HCT116 (cell line): ENCODE measurements at regions not wholly inside any gene's neighbourhood (a gene's known extent, or its start where the extent isn't known, plus 50 kb on each side); places are given as distances from the start of the nearest gene placed in this dataset.

Experiments
- ATAC-seq: fragments of 200-7000 bp; cut with Tn5 transposase; 2 replicates; pipeline ENCODE4 v1.9.1; 2020; ENCODE audit warnings: mild to moderate bottlenecking, moderate library complexity
- BruUV-seq: library from RNA; stranded (reverse); fragments of 400-500 nt; replicated peaks from 2 replicates; lab custom pipeline; 2021; lab: Mats Ljungman, UMichigan
- CTCF ChIA-PET: fragments of 300-600 bp; sonication (Branson Sonifier 250); formaldehyde crosslinking; loops from one replicate; lab custom pipeline; 2021; ENCODE audit warnings: antibody characterized with exemption; lab: Charles Lee
- POLR2A ChIA-PET: fragments of 300-600, 350-600 bp; sonication (Branson Sonifier 250); formaldehyde crosslinking; loops from one replicate; lab custom pipeline; 2021; ENCODE audit warnings: antibody characterized with exemption; lab: Charles Lee
- RAD21 ChIA-PET, 2 experiments: fragments of 300-600 bp; sonication (Branson Sonifier 250); formaldehyde crosslinking; loops; one replicate each; lab custom pipeline; 2023; ENCODE audit warnings: low total read pairs in 2 of 2; ENCODE audit not compliant: uncharacterized antibody in 2 of 2, unreplicated experiment in 2 of 2, low non-redundant PET in 1 of 2; lab: Charles Lee
- DNase-seq: peaks from one replicate; pipeline ENCODE4 v3.0.0-alpha.2; 2010; ENCODE audit warnings: low read depth, low spot score
- H2AFZ ChIP-seq: fragments of 200-600 bp; shearing (Covaris generic), sonication (generic); 2 replicates; pipeline ENCODE4 v1.6.1; 2017; ENCODE audit warnings: low read depth, mixed run types, mixed read lengths, antibody characterized with exemption, low read length; ENCODE audit not compliant: poor library complexity, severe bottlenecking
- H3K27ac ChIP-seq: 2 replicates; pipeline ENCODE4 v1.5.1; 2012; ENCODE audit warnings: low read depth, low read length
- H3K27me3 ChIP-seq: fragments of 200-600 bp; sonication (generic); 2 replicates; pipeline ENCODE4 v1.6.1; 2016; ENCODE audit warnings: mixed run types, low read length, mixed read lengths; ENCODE audit not compliant: insufficient read depth
- H3K36me3 ChIP-seq, 2 experiments: fragments of 200-500 bp in 1 of 2; fragments of 200-600 bp in 1 of 2; sonication (Bioruptor generic) in 1 of 2; sonication (generic) in 1 of 2; 2 replicates each; pipeline versions ENCODE4 v1.5.1 to v1.6.1; 2014 to 2016; ENCODE audit warnings: low read length in 2 of 2, inconsistent platforms in 1 of 2, mixed read lengths in 1 of 2, mixed run types in 1 of 2; ENCODE audit not compliant: insufficient read depth in 2 of 2, control insufficient read depth in 1 of 2
- H3K4me1 ChIP-seq, 2 experiments: fragments of 200-600 bp in 1 of 2; sonication (generic) in 1 of 2; 2 replicates each; pipeline versions ENCODE4 v1.5.1 to v1.6.1; 2012 to 2017; ENCODE audit warnings: low read length in 2 of 2, inconsistent platforms in 1 of 2, mild to moderate bottlenecking in 1 of 2, mixed read lengths in 1 of 2, mixed run types in 1 of 2, moderate library complexity in 1 of 2; ENCODE audit not compliant: insufficient read depth in 2 of 2, control insufficient read depth in 1 of 2
- H3K4me2 ChIP-seq: fragments of 200-600 bp; sonication (generic); 2 replicates; pipeline ENCODE4 v1.6.1; 2017; ENCODE audit warnings: mixed run types, low read length, mixed read lengths
- H3K4me3 ChIP-seq, 2 experiments: fragments of 200-600 bp in 1 of 2; sonication (generic) in 1 of 2; replicated peaks in 1 of 2; 2 replicates each; pipeline ENCODE4 v1.5.1; 2011 to 2016; ENCODE audit warnings: low read length in 2 of 2, control low read depth in 1 of 2, low read depth in 1 of 2, mild to moderate bottlenecking in 1 of 2, mixed read lengths in 1 of 2, mixed run types in 1 of 2
- H3K79me2 ChIP-seq: fragments of 200-600 bp; sonication (generic); 2 replicates; pipeline ENCODE4 v1.6.1; 2017; ENCODE audit warnings: mild to moderate bottlenecking, mixed run types, low read length, moderate library complexity, mixed read lengths; ENCODE audit not compliant: insufficient read depth
- H3K9ac ChIP-seq: fragments of 200-600 bp; sonication (generic); 2 replicates; pipeline ENCODE4 v1.6.1; 2016; ENCODE audit warnings: low read length, mixed read lengths
- H3K9me2 ChIP-seq: fragments of 200-600 bp; sonication (generic), shearing (Covaris generic); 2 replicates; pipeline ENCODE4 v1.6.1; 2017; ENCODE audit warnings: mixed run types, mild to moderate bottlenecking, moderate library complexity; ENCODE audit not compliant: insufficient read depth
- H3K9me3 ChIP-seq, 2 experiments: fragments of 200-500 bp in 1 of 2; fragments of 200-600 bp in 1 of 2; sonication (Bioruptor generic) in 1 of 2; sonication (generic) in 1 of 2; 2 replicates each; pipeline ENCODE4 v1.6.1; 2014 to 2017; ENCODE audit warnings: low read length in 2 of 2, mixed read lengths in 2 of 2, inconsistent platforms in 1 of 2, low read depth in 1 of 2, mild to moderate bottlenecking in 1 of 2, mixed run types in 1 of 2, moderate library complexity in 1 of 2; ENCODE audit not compliant: control insufficient read depth in 1 of 2, insufficient read depth in 1 of 2
- H4K20me1 ChIP-seq: fragments of 200-600 bp; sonication (generic), shearing (Covaris generic); 2 replicates; pipeline ENCODE4 v1.6.1; 2017; ENCODE audit warnings: mixed run types, mild to moderate bottlenecking, moderate library complexity; ENCODE audit not compliant: insufficient read depth
- CBX3 ChIP-seq: IDR thresholded peaks from 2 replicates; pipeline ENCODE4 v1.6.1; 2012; ENCODE audit warnings: low read depth
- CEBPB ChIP-seq: IDR thresholded peaks from 2 replicates; pipeline ENCODE4 v1.6.1; 2012; ENCODE audit warnings: low read depth
- CTCF ChIP-seq, 3 experiments: fragments of 200-600 bp in 1 of 3; sonication (generic) in 1 of 3; IDR thresholded peaks in 2 of 3; conservative IDR thresholded peaks in 1 of 3; 2 replicates each; pipeline ENCODE4 v1.5.1; 2012 to 2017; ENCODE audit warnings: low read depth in 2 of 3, low read length in 2 of 3, antibody characterized with exemption in 1 of 3, borderline replicate concordance in 1 of 3, control low read depth in 1 of 3, mild to moderate bottlenecking in 1 of 3, mixed read lengths in 1 of 3, mixed run types in 1 of 3, moderate library complexity in 1 of 3; ENCODE audit not compliant: insufficient read depth in 1 of 3
- EGR1 ChIP-seq: IDR thresholded peaks from 2 replicates; pipeline ENCODE4 v1.6.1; 2012; ENCODE audit warnings: low read depth
- ELF1 ChIP-seq: IDR thresholded peaks from 2 replicates; pipeline ENCODE4 v1.6.1; 2012; ENCODE audit warnings: low read depth, borderline replicate concordance
- EZH2 ChIP-seq: fragments of 200-600 bp; sonication (generic); IDR thresholded peaks from 2 replicates; pipeline ENCODE4 v1.6.1; 2017; ENCODE audit warnings: antibody characterized with exemption, mixed run types
- FOSL1 ChIP-seq: IDR thresholded peaks from 2 replicates; pipeline ENCODE4 v1.6.1; 2012; ENCODE audit warnings: low read depth
- JUND ChIP-seq: IDR thresholded peaks from 2 replicates; pipeline ENCODE4 v1.6.1; 2012
- POLR2A ChIP-seq: IDR thresholded peaks from 2 replicates; pipeline ENCODE4 v1.7.0; 2011; ENCODE audit warnings: borderline replicate concordance; ENCODE audit not compliant: insufficient read depth, insufficient read length; ENCODE audit errors: extremely low read depth
- POLR2AphosphoS5 ChIP-seq: IDR thresholded peaks from 2 replicates; pipeline ENCODE4 v1.6.1; 2011; ENCODE audit warnings: mild to moderate bottlenecking, low read depth, low read length, moderate library complexity
- RAD21 ChIP-seq: IDR thresholded peaks from 2 replicates; pipeline ENCODE4 v1.6.1; 2012; ENCODE audit warnings: low read depth, mild to moderate bottlenecking
- REST ChIP-seq: IDR thresholded peaks from 2 replicates; pipeline ENCODE4 v1.6.1; 2012; ENCODE audit warnings: low read depth
- SIN3A ChIP-seq: IDR thresholded peaks from 2 replicates; pipeline ENCODE4 v1.6.1; 2012; ENCODE audit warnings: low read depth
- SP1 ChIP-seq: IDR thresholded peaks from 2 replicates; pipeline ENCODE4 v1.6.1; 2012; ENCODE audit warnings: low read depth
- SRF ChIP-seq: IDR thresholded peaks from 2 replicates; pipeline ENCODE4 v1.6.1; 2012; ENCODE audit warnings: low read depth
- YY1 ChIP-seq: IDR thresholded peaks from 2 replicates; pipeline ENCODE4 v1.6.1; 2011; ENCODE audit warnings: low read length, low read depth, moderate library complexity, mild to moderate bottlenecking; ENCODE audit not compliant: insufficient replicate concordance; ENCODE audit errors: extremely low read depth
- ZBTB33 ChIP-seq: IDR thresholded peaks from 2 replicates; pipeline ENCODE4 v1.6.1; 2011; ENCODE audit warnings: mild to moderate bottlenecking, low read length, moderate library complexity; ENCODE audit not compliant: insufficient replicate concordance; ENCODE audit errors: extremely low read depth
- ZFX ChIP-seq: fragments of 450-650 bp; IDR thresholded peaks from 2 replicates; pipeline ENCODE4 v1.6.1; 2017
- ZNF274 ChIP-seq: fragments of 200-500 bp; sonication (Bioruptor generic); IDR thresholded peaks from 2 replicates; pipeline ENCODE4 v1.6.1; 2014; ENCODE audit warnings: mild to moderate bottlenecking, low read depth, low read length, inconsistent platforms
- intact Hi-C: fragments of 100-400 bp; cut with micrococcal nuclease; formaldehyde crosslinking; loops from 2 replicates; pipeline ENCODE4 v1.10.0; 2022

GRCh38 chr5:158609333-158610050, 490.2 kb downstream of the EBF1 start:
- H3K4me2 ChIP-seq: no peak overlapping the region
- ChIA-PET RAD21 (no interaction called here), POLR2A (no interaction called here), CTCF (no interaction called here)
- peaks cover 6% of the 10 kb centered on the region; the same call in 1 of the 2 replicates for H3K27me3 ChIP-seq
- H3K4me3 ChIP-seq: no peak overlapping the region
- TF ChIP-seq ZFX (no peak), SRF (no peak), JUND (no peak), SP1 (no peak), CTCF (IDR thresholded peaks at IDR 0.05 in 2 of 3, conservative IDR thresholded peaks at IDR 0.05 in 1 of 3; ENCODE audit: borderline replicate concordance in 1 of 3, insufficient read depth in 1 of 3, low read depth in 2 of 3, low read length in 2 of 3) (no peak), FOSL1 (no peak), SIN3A (no peak), ELF1 (no peak), ZBTB33 (no peak), ZNF274 (no peak), YY1 (no peak), CEBPB (no peak), POLR2A (no peak), POLR2AphosphoS5 (no peak), EGR1 (no peak), RAD21 (no peak), CBX3 (no peak), REST (no peak), EZH2 (no peak)
- no peaks in the 10 kb centered on the region for H3K4me1 ChIP-seq
- H3K79me2 ChIP-seq: no peaks in the 10 kb centered on the region
- ATAC-seq (no peak), DNase-seq (no peak)
- H3K9me2 ChIP-seq: no peaks in the 10 kb centered on the region
- H3K27ac ChIP-seq: no peak overlapping the region
- H3K9me3 ChIP-seq: no peaks in the 10 kb centered on the region
- H2AFZ ChIP-seq: no peak overlapping the region
- H3K36me3 ChIP-seq: no peaks in the 10 kb centered on the region
- H4K20me1 ChIP-seq: no peaks in the 10 kb centered on the region
- intact Hi-C loops: no loop called here
- no peak overlapping the region for H3K9ac ChIP-seq
- BruUV-seq: no TSS peak
